ENCODE measurements at regions not wholly inside any gene's neighbourhood (a gene's known extent, or its start where the extent isn't known, plus 50 kb on each side); places are given as distances from the start of the nearest gene placed in this dataset.

- Histone ChIP-seq H3K9me3 (no peaks in the 10 kb centered on the region), H3K27me3 (no peaks in the 10 kb centered on the region), H3K4me1 (no peaks in the 10 kb centered on the region), H3K4me3 (no peak overlapping the region), H3K36me3 (no peaks in the 10 kb centered on the region), H3K27ac (no peak overlapping the region)
- intact Hi-C loops (cut with DNase I; ENCODE audit: low total_unique reads) = no loop called here
- no peak for ATAC-seq
- no peak for TF ChIP-seq CTCF (IDR thresholded peaks at IDR 0.05 in 4 of 5, conservative IDR thresholded peaks at IDR 0.05 in 1 of 5)
- TF ChIP-seq POLR2A (IDR thresholded peaks at IDR 0.05) = no peak
- no peak for DNase-seq
- in situ Hi-C loops (cut with MboI; ENCODE audit: low sequenced_read_pairs in 4 of 4) = loop anchor here in 1 of 4 donors (25.0 kb wide), 1 partner anchor 760 kb away; no protein-coding TSS in a partner anchor
Observed at GRCh38 chr14:101622251-101623076, 61.2 kb downstream of the DIO3 start.

GRCh38 chr14:101623077-101623372, 61.7 kb downstream of the DIO3 start:
- Histone ChIP-seq H3K9me3 (no peaks in the 10 kb centered on the region), H3K36me3 (no peaks in the 10 kb centered on the region), H3K4me1 (peaks cover 5% of the 10 kb centered on the region in 2 donors), H3K4me3 (no peak overlapping the region), H3K27ac (no peak overlapping the region), H3K27me3 (no peaks in the 10 kb centered on the region)
- DNase-seq (no peak), ATAC-seq (no peak)
- in situ Hi-C loops (cut with MboI; ENCODE audit: low sequenced_read_pairs in 4 of 4) = loop anchor here in 1 of 4 donors (25.0 kb wide), 1 partner anchor 761 kb away; no protein-coding TSS in a partner anchor
- intact Hi-C loops (cut with DNase I; ENCODE audit: low total_unique reads) = no loop called here
- TF ChIP-seq CTCF (IDR thresholded peaks at IDR 0.05 in 4 of 5, conservative IDR thresholded peaks at IDR 0.05 in 1 of 5) = no peak

- intact Hi-C loops (cut with DNase I; ENCODE audit: low total_unique reads) = no loop called here
Observed at GRCh38 chr14:101623685-101624444, 62.6 kb downstream of the DIO3 start.

GRCh38 chr14:101624536-101624935, 63.2 kb downstream of the DIO3 start:
- Histone ChIP-seq H3K9me3 (no peaks in the 10 kb centered on the region), H3K36me3 (no peaks in the 10 kb centered on the region), H3K4me3 (no peak overlapping the region), H3K27me3 (no peaks in the 10 kb centered on the region), H3K27ac (no peak overlapping the region), H3K4me1 (peaks cover 6 to 8% of the 10 kb centered on the region in 2 donors)
- no peak for ATAC-seq
- intact Hi-C loops (cut with DNase I; ENCODE audit: low total_unique reads) = no loop called here
- TF ChIP-seq POLR2A (IDR thresholded peaks at IDR 0.05) = no peak
- no peak for TF ChIP-seq CTCF (IDR thresholded peaks at IDR 0.05 in 4 of 5, conservative IDR thresholded peaks at IDR 0.05 in 1 of 5)
- in situ Hi-C loops (cut with MboI; ENCODE audit: low sequenced_read_pairs in 4 of 4) = loop anchor here in 1 of 4 donors (25.0 kb wide), 1 partner anchor 762 kb away; no protein-coding TSS in a partner anchor
- DNase-seq = no peak

More at GRCh38 chr14:101623685-101624444, 62.6 kb downstream of the DIO3 start:
- Histone ChIP-seq H3K36me3 (no peaks in the 10 kb centered on the region), H3K27me3 (no peaks in the 10 kb centered on the region), H3K27ac (no peak overlapping the region), H3K9me3 (no peaks in the 10 kb centered on the region), H3K4me3 (no peak overlapping the region), H3K4me1 (peaks cover 6 to 8% of the 10 kb centered on the region in 2 donors)
- in situ Hi-C loops (cut with MboI; ENCODE audit: low sequenced_read_pairs in 4 of 4) = loop anchor here in 1 of 4 donors (25.0 kb wide), 1 partner anchor 762 kb away; no protein-coding TSS in a partner anchor
- no peak for ATAC-seq
- TF ChIP-seq POLR2A (IDR thresholded peaks at IDR 0.05) = no peak
- TF ChIP-seq CTCF (IDR thresholded peaks at IDR 0.05 in 4 of 5, conservative IDR thresholded peaks at IDR 0.05 in 1 of 5) = no peak
- no peak for DNase-seq

All from gastrocnemius medialis (tissue), 4 donors.